HL-60 (cell line): ENCODE measurements at regions not wholly inside any gene's neighbourhood (a gene's known extent, or its start where the extent isn't known, plus 50 kb on each side); places are given as distances from the start of the nearest gene placed in this dataset.

Experiments
- DNase-seq, 2 experiments: peaks; one replicate each; pipeline ENCODE4 v3.0.0-alpha.2; 2010 to 2020; ENCODE audit warnings: low read depth in 1 of 2, low spot score in 1 of 2
- H3K27ac ChIP-seq: fragments of 250-450 bp; sonication (Bioruptor Pico); replicated peaks from 2 replicates; pipeline ENCODE4 v1.5.1; 2020; ENCODE audit warnings: mild to moderate bottlenecking, moderate library complexity
- H3K27me3 ChIP-seq: fragments of 250-450 bp; sonication (Bioruptor Pico); 2 replicates; pipeline ENCODE4 v1.5.1; 2021; ENCODE audit warnings: mild to moderate bottlenecking, moderate library complexity; ENCODE audit not compliant: insufficient read depth, poor library complexity, severe bottlenecking
- H3K4me3 ChIP-seq: replicated peaks from 2 replicates; pipeline ENCODE4 v1.5.1; 2011; ENCODE audit warnings: mild to moderate bottlenecking, control low read depth, low read length; ENCODE audit not compliant: insufficient read depth
- GABPA ChIP-seq: IDR thresholded peaks from 2 replicates; pipeline ENCODE4 v1.6.1; 2012; ENCODE audit warnings: low read depth
- POLR2AphosphoS5 ChIP-seq: IDR thresholded peaks from 2 replicates; pipeline ENCODE4 v1.6.1; 2012; ENCODE audit warnings: low read depth
- SPI1 ChIP-seq: IDR thresholded peaks from 2 replicates; pipeline ENCODE4 v1.6.1; 2012; ENCODE audit warnings: low read depth, mild to moderate bottlenecking, borderline replicate concordance
- TF ChIP-seq, protein P1 (sequence below): IDR thresholded peaks from one replicate; pipeline ENCODE4 v1.5.1; 2011; ENCODE audit warnings: low read length, control low read depth, inconsistent platforms; ENCODE audit not compliant: insufficient read depth
- TF ChIP-seq, protein P2 (sequence below): IDR thresholded peaks from 2 replicates; pipeline ENCODE4 v1.6.1; 2012; ENCODE audit warnings: low read depth; ENCODE audit not compliant: insufficient replicate concordance

- Histone ChIP-seq H3K27ac (no peak overlapping the region), H3K4me3 (no peak overlapping the region), H3K27me3 (no peaks in the 10 kb centered on the region)
- no peak for TF ChIP-seq GABPA
- no peak for DNase-seq
Measured at GRCh38 chr21:21690068-21690665, 692.0 kb downstream of the NCAM2 start.

- H3K27ac ChIP-seq: no peak overlapping the region
- no peak overlapping the region for H3K4me3 ChIP-seq
- TF ChIP-seq GABPA (no peak), POLR2AphosphoS5 (no peak), SPI1 (no peak)
- TF ChIP-seq, protein P1, sequence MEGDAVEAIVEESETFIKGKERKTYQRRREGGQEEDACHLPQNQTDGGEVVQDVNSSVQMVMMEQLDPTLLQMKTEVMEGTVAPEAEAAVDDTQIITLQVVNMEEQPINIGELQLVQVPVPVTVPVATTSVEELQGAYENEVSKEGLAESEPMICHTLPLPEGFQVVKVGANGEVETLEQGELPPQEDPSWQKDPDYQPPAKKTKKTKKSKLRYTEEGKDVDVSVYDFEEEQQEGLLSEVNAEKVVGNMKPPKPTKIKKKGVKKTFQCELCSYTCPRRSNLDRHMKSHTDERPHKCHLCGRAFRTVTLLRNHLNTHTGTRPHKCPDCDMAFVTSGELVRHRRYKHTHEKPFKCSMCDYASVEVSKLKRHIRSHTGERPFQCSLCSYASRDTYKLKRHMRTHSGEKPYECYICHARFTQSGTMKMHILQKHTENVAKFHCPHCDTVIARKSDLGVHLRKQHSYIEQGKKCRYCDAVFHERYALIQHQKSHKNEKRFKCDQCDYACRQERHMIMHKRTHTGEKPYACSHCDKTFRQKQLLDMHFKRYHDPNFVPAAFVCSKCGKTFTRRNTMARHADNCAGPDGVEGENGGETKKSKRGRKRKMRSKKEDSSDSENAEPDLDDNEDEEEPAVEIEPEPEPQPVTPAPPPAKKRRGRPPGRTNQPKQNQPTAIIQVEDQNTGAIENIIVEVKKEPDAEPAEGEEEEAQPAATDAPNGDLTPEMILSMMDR: no peak
- TF ChIP-seq, protein P2, sequence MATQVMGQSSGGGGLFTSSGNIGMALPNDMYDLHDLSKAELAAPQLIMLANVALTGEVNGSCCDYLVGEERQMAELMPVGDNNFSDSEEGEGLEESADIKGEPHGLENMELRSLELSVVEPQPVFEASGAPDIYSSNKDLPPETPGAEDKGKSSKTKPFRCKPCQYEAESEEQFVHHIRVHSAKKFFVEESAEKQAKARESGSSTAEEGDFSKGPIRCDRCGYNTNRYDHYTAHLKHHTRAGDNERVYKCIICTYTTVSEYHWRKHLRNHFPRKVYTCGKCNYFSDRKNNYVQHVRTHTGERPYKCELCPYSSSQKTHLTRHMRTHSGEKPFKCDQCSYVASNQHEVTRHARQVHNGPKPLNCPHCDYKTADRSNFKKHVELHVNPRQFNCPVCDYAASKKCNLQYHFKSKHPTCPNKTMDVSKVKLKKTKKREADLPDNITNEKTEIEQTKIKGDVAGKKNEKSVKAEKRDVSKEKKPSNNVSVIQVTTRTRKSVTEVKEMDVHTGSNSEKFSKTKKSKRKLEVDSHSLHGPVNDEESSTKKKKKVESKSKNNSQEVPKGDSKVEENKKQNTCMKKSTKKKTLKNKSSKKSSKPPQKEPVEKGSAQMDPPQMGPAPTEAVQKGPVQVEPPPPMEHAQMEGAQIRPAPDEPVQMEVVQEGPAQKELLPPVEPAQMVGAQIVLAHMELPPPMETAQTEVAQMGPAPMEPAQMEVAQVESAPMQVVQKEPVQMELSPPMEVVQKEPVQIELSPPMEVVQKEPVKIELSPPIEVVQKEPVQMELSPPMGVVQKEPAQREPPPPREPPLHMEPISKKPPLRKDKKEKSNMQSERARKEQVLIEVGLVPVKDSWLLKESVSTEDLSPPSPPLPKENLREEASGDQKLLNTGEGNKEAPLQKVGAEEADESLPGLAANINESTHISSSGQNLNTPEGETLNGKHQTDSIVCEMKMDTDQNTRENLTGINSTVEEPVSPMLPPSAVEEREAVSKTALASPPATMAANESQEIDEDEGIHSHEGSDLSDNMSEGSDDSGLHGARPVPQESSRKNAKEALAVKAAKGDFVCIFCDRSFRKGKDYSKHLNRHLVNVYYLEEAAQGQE: no peak
- DNase-seq: no peak
- H3K27me3 ChIP-seq: no peaks in the 10 kb centered on the region
Measured at GRCh38 chr21:21712748-21713520, 714.7 kb downstream of the NCAM2 start.

DNA sequence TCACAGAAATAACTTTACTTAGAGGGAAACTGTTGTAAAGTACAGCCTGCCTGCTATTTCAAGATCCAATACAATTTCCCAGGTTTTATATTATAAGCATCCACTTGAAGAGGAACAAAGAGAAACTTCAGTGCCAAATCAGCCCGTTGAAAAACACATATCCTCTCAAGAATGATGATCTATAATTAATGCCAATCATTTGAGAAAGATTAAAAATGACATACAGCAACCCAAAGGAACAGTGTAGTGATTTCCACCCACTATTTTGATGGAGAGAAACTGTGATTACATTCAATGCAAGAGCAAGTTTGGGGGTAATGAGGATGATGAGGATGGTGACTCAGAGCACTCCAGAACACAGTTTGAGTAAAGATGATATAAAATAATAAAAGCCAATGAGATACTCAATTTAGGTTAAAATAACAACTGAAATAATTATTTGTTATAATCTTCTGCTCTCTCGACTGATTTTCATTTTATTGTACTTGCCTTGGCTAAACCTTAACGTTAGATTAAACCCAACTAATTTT lies 715.5 kb downstream of the NCAM2 start:
- H3K27ac ChIP-seq: no peak overlapping the region
- TF ChIP-seq, protein P1: no peak
- TF ChIP-seq SPI1: no peak
- no peak overlapping the region for H3K4me3 ChIP-seq
- H3K27me3 ChIP-seq: no peaks in the 10 kb centered on the region
- no peak for DNase-seq

GRCh38 chr21:21714426-21714825 lies 716.2 kb downstream of the NCAM2 start:
- no peak for DNase-seq
- H3K4me3 ChIP-seq: no peak overlapping the region
- H3K27ac ChIP-seq: no peak overlapping the region
- H3K27me3 ChIP-seq: no peaks in the 10 kb centered on the region
- TF ChIP-seq GABPA: no peak
- TF ChIP-seq, protein P2: no peak
- TF ChIP-seq SPI1: no peak
- TF ChIP-seq POLR2AphosphoS5: no peak
- TF ChIP-seq, protein P1: no peak
